HT1080 (cell line): ENCODE measurements at regions not wholly inside any gene's neighbourhood (a gene's known extent, or its start where the extent isn't known, plus 50 kb on each side); places are given as distances from the start of the nearest gene placed in this dataset.

Experiments
- DNase-seq: peaks from one replicate; pipeline ENCODE4 v3.0.0-alpha.2; 2015; ENCODE audit warnings: low read depth

DNA sequence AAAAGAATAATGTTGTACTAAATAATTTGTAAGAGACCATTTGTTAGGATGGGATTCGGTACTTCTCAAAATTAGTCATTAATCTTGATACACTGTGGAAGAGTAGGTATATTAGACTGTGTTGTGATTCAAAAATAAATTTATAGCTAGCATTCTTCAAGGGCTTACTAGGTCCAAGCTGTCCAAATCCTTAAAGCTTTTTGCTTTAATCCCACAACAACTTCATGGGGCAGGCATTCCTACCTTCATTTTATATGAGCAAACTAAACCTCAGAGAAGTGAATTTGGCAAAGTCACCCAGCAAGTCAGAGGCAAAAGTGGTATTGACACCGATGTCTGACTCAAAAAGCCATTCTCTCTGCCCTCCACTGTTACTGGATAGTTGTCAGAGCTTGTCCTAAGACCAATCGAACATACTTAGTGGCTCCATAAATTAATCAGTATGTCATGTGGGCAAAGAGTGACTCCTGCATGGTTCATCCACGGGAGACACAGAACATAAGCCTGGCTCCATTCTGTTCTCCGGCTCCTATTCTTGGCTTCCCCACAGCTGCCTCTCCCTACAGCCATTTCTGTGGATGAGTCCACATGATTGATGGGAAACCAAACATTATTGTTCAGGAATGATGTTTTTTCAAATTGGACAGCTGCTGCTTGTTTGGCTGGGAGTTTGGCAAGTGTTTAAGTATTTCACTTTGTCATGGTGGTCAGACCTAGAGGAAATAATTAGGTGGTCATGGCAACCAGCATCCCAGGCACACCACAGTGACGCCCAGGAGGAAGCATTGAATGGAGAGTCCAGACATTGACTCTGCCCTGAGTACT is 133.4 kb upstream of the FGGY start:
- DNase-seq = peak; percentile 62

DNA sequence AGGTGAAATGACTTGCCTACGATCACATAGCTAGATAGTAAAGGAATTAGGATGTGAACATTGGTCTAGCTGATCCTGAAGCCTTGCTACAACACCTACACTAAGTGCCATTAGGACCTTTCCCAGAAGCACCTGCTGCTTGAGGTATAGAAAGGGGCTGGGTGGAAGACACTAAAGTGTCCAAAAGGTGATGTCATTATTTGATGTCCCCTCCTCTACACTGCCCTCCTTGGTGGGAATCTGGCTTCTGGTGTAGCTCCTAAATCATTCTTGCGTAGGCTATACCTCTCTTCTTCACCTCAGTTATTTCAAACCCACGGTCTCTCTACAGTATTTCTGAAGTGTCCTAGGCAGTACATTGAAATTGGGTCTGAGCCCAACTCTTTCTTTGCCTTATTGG is 132.5 kb upstream of the FGGY start:
- DNase-seq = no peak

DNA sequence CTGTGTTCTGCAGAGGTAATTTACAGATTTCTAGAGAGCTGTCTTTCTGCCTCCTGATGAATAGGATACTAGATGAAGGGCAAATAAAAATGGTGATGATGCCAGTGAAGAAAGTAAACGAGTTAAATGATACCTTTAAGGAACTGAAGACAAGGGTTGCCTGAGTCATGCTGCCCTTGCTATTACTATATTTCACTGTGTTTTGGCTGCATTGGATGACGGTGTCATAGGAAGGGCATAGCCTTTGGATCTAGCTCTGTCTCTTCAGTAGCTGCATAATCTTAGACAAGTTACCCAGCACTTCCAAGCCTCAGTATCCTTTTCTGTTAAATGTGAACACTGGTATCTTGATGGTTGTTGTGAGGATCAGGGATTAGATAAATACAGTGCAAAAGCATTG is 131.5 kb upstream of the FGGY start:
- DNase-seq = no peak

DNA sequence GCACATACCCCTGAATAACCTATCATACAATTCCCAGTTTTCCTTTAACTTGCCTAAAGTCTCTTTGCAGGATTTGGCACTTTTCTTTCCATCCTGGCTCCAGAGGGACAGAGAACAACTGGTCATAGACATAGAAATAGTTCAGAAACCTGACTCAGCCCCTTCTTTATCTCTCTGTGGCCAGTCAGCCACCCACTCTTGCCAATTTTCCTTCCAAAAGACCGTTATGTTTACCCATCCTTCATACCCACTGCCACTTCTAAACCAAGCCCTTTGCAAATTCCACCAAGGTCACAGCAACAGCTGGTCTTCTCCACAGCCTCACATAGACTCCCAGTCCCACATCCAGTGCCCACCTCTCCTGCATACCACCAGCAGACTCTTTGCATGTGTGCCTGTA is 127.2 kb upstream of the FGGY start:
- no peak for DNase-seq

DNA sequence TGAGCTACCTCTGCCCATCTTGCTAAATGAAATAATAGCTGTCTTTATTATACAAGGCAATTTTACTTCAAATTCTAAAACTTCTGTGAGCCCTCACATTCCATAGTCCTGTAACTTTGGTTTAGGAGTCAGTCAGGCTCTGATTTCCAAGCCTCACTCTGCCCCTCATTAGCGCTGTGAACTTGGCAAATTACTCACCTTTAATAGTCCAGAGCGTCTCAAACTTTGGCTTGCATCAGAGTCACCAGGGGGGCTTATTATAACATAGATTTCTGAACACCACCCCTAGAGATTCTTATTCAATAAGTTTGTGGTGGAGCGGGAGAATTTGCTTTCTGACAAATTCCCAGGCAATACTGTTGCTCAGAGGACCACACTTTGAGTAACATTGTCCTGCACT is 126.2 kb upstream of the FGGY start:
- DNase-seq = no peak

DNA sequence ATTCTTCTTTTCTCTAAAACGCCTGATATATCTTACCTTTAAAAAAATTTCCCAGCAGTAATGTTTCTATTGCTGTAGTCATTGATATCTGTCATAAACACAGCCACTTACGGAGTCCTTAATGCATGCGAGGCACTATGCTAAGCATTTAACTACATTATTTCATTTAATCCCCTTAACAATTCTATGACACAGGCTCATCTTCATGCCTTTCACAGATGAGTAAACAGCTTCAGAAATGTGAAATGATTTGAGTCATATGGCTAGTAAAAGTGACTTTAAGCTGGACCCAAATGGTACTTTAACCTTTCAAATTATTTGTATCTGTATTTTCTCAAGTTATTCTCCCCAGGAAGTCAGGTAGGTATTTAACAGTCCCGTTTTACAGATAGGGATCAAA is 125.1 kb upstream of the FGGY start:
- DNase-seq = no peak

DNA sequence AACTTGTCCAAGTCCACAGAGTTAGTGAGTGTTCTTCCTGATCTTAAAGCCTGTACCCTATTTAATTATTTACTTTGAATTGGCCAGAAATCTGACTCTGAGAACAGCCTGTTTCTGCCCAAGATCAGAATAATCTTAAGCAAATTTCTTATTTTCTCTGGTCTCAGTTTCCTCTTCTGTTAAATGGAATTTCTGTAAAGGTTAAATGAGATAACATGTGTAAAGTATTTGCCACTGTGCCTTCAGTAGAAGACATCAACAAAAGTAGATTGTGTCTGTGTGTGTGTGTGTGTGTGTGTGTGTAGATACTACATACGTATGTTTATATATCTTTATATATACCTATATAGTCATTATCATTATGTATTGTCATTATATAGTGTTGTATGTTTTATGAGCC is 124.2 kb upstream of the FGGY start:
- no peak for DNase-seq

DNA sequence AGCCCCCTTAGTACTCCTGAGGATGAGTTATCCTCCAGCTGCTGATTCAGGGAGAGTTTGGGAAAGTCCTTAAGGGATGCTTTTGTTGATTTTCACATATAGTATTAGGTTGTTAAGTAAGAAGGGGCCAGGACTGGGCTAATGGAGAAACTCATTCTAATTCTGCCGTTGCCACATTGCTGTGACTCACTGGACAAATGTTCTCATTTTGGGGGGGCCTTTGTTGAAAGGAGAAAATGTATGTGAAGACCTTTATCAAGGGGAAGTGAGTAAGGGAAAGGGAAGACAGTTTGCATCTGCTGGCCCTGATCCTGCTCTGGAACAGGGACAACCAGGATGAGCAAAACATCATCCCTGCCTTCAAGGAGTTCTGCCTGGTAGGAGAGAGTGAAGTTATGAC is 123.2 kb upstream of the FGGY start:
- peak; percentile 95 for DNase-seq

DNA sequence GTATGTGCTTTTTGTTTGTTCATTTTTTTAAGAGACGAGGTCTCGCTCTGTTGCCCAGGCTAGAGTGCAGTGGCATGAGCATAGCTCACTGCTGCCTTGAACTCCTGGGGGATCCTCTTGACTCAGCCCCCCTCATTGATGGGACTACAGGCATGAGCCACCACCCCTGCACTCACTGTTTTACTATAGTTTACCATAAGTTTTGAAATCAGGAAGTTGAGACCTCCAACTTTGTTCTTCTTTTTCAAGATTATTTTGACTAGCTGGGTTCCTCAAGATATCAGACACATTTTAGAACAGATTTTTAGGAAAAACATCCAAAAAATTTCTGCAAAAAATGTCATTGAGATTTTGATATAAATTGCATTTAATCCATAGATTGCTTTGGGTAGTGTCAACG is 120.4 kb upstream of the FGGY start:
- no peak for DNase-seq

DNA sequence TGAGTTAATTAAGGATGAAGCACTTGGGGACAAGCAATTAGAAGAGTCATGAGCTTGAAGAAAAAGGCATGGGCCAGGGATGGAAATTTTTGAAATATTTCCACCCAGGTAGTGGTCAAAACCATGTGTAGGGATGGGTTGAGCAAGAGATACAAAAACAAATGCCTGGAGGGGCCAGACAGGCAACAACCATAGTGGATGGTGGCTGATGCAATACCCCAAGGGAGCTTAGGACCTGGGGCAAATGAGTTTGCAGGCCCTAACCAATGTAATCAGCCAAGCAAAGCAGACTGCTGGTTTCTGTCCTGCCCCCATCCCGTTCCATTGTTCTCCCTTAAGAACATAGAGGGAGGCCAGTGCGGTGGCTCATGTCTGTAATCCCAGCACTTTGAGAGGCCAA is 119.1 kb upstream of the FGGY start:
- no peak for DNase-seq

DNA sequence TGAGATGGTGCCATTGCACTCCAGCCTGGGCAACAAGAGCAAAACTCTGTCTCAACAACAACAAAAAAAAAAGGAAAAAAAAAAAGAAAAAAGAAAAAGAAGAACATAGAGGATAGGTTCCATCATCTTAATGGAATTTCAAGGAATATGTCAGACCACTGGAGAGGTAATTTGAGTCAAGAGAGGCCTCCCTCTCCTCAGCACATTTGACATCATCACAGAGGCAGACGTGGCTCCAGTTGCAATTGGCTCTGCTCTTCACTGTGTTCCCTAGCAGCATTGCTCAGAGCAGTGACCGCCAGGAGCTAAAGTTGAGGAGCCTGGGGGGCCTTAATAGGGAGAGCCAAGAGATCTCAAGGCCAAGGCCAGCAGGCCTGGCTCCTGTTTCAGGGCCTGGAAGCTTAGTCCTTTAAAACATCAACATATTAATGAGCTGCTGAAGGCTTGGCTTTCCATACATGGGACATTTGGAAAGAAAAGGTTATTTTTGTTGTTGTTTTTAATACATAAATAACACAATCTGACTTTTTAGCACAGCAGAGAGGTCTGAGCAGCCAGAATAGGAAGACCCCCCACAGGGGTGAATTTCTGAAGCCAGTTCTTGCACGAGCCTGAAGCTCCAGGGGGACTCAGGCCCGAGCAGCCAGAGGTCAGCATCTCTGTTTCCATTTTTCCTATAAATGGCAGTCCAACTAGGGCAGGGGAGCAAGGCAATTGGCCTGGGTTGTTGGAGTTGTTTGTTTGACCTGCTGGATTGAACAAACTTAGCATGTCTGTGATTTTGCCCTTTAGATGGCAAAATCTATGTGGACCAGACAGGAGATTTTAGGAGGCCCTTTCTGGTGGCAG is 118.3 kb upstream of the FGGY start:
- no peak for DNase-seq

DNA sequence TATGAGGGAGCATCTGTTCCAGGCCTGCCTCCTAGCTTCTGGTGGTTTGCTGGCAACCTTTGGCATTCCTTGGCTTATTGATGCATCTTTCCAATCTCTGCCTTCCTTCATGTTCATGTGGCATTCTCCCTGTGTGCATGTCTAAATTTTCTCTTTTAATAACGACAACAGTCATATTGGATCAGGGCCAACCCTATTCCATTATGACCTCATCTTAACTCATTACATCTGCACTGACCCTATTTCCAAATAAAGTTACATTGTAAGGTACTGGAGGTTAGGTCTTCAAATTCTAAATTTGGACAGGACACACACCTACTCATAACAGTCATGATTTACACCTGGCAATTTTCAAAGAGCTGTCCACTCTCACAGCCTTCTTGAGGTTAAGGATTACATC is 117.2 kb upstream of the FGGY start:
- no peak for DNase-seq

DNA sequence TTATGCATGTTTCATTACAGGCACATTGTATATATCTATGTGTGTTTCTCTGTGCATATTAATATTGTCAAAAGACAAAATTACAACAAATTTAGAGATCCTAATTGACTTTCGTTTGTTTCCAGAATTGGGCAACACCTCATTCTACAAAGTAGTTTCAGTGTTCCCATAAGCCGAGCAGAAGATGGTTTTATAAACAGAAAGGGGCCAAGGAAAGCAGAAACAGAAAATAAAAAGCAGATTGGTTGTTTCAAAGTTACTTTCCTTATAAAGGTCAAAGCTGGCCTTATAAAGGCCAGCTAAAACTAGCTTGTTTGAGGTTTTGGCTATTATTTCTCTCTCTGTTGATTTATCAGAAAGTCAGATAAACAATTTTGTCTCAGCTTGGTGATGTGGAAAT is 116.2 kb upstream of the FGGY start:
- DNase-seq = no peak

DNA sequence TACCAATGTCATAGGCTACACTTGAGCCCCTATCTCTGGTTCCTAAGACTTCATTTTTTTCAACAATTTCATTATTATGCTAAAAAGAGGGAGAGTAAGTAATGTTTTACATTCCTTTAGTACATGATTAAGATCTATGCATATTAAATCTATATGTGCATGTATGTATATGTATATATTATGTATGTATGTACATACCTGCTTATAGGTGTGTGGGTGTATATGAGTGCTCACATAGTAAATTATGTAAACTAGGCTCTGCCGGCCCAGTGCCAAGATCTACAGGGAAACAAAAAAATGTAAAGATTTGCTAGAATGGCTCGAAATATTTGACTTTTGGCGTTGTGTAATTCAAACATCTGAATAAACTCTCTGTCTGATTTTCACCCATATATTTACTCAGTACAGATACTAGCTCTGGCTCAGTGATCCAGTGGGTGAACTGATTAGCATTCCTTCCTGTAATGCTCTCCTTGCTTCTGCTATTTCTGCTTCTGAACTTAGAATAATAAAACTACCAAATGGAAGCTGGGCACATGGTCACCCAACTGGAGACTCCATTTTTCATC is 113.1 kb upstream of the FGGY start:
- DNase-seq = no peak

DNA sequence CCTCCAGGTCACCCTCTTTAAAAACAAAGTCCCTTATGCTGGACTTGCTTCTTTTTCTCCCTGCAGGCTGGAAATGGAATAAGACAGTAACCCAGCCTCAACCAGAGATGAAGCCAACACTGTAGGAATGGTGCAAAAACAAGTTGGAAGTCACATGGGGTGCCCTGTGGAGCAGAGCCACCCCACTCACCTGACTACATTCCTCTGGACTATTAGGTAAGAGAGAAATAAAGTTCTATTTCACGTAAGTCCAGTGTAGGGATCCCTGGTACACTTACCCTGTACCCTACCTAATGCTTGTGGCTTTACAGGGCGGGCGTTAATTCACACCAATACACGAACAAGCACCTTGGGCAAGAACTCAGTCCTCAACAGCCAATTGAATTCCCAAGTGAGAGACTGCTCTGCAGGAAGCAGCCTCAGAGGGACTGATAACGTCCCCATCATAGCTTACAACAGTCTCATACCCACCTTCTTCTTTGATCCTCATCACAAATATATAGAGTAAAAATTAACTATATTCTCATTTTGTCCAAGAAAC is 112.5 kb upstream of the FGGY start:
- no peak for DNase-seq

DNA sequence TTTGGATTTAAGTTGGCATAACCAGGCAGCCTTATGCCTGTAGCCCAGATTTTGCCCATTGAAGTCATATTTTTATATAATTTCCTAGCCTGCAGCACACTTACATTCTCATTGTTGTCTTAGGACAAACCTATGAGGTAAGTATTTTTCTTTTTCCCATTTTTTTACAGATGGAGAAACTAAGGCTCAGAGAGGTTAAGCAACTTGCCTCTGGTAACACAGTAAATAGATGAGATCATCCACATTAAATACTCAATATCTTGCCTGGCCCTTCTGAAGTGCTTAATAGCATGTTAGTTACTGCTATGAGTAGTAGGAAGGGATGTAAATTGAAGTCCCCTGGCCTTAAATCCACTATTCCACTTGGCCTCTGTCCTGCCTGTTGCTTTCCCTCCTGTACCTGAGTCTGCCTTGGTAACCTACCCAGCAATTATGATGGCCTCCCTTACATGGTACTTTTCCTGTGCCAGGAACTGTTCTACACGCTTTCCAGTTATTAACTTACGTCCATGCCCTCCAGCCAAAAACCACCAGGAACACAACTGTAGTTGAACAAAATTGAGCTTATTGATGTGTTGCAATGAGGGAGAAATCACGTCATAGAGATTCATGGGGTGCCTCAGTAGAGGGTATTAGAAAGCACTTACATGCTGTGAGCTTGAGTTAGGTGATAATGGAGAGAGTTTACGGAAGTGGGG is 111.6 kb upstream of the FGGY start:
- DNase-seq = no peak

DNA sequence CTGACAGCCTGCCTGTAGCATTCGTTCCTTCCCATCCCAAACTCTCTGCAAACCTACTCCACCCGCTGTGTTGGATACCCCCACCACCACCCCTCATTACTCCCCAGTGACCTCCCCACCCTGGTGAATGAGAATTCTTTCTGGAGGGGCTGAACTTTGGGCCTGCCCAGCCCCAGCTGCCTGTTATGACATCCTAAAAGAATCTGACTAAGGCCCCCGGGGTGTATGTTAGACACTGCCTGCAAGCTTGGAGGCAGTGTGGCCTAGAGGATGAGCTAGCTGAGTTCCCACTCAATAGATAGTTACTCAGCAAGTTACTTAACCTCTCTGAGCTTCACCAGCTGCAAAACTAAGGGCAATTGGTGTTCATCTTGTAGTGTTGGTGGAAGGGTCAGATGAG is 110.2 kb upstream of the FGGY start:
- no peak for DNase-seq

DNA sequence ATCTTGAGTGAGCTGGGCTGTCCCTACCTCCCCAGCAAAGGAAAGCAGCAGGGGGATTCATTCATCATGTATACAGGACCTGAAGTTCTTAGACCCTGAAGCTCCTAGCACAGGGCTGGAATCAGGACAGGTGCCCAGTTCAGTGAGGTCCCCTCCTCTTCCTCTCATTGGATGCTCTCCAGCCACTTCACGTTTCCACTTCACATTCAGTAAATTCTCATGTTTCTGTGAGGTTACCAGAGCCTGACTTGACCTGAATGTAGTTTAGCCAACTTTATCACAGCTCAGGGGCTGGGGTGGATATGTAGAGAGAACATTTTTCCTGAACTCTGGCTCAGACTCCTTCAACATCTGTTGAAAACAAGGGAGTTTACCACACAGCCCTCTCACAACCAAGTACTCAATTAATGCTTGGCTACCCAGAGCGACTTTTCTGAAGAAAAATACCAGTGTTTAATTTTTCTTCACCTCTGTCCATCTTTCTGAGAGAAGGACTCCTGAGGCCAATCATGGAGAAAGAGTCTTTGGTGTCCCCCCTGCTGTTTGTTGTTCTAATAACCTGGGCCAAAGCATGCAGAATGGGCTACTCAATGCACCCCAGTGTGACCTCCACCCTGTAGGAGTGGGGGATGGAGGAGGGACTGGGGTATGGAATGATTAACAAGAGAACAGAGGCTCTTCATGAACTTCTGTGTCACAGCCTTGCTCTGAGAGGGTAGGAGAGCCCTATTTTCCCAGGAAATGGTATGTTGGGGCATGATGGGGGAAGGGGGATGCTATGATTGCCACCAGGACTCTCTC is 108.3 kb upstream of the FGGY start:
- DNase-seq = no peak

DNA sequence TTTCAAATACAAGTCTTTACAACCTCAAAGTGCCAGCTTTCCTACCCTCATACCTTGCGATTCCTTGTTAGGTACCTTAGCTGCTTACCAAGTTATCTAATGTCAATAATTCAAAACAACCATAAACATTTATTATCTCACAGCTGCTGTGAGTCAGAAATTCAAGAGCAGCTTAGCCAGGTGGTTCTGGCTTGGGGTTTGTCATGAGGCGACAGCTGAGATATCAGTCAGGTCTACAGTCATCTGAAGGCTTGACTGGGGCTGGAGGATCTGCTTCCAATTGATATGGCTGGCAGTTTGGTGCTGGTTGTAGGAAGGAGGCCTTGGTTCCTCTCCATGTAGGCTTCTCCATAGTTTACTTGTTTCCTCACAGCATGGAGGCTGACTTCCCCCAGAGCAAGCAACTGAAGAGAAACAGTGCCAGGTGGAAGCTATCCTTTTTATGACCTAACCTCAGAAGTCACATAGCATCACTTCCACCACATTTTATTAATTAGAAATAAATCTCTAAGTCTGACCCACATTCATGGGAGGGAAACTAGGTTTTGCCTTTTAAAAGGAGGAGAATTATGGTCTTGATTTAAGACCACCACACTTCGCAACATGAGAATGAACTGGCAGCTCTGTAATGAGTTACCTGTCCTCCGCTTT is 103.3 kb upstream of the FGGY start:
- DNase-seq = no peak

DNA sequence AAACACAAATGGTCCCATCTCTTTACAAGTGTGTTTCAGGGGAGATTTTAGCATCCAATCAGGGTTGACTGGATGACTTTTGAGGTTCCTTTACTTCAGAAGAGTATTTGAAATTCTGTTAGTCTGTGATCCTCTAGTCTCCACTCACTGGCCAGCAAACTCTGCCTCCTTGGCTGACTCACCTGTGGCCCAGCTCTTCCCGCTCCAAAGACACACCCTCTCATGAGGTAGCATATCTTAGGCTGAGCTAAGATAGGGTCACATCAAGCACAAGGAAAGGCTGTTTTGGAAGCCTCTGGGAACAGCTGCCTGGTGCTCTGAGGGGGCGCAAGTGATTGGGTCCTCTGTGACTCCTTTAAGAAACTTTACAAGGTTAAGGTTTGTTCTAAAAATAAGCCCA is 102.3 kb upstream of the FGGY start:
- DNase-seq = no peak
